MM.1S (cell line): ENCODE measurements at regions not wholly inside any gene's neighbourhood (a gene's known extent, or its start where the extent isn't known, plus 50 kb on each side); places are given as distances from the start of the nearest gene placed in this dataset.

ENCODE experiments used
- DNase-seq: peaks from one replicate; pipeline ENCODE4 v3.0.0-alpha.2; 2015
- H2AFZ ChIP-seq: fragments of 300-600 bp; sonication (generic); 2 replicates; pipeline ENCODE4 v1.6.0; 2016; ENCODE audit warnings: antibody characterized with exemption, low read length
- H3F3A ChIP-seq: fragments of 300-600 bp; sonication (generic); 2 replicates; pipeline ENCODE4 v1.6.1; 2016; ENCODE audit warnings: mild to moderate bottlenecking, antibody characterized with exemption, low read length, moderate library complexity, mixed read lengths; ENCODE audit not compliant: insufficient read depth
- H3K27ac ChIP-seq: fragments of 300-600 bp; sonication (generic); 2 replicates; pipeline ENCODE4 v1.5.1; 2016; ENCODE audit warnings: mild to moderate bottlenecking, low read length
- H3K27me3 ChIP-seq: fragments of 300-600 bp; sonication (generic); replicated peaks from 2 replicates; pipeline ENCODE4 v1.6.0; 2016; ENCODE audit warnings: low read length; ENCODE audit not compliant: insufficient read depth
- H3K36me3 ChIP-seq: fragments of 300-600 bp; sonication (generic); replicated peaks from 2 replicates; pipeline ENCODE4 v1.6.1; 2016; ENCODE audit warnings: mild to moderate bottlenecking, low read length, mixed read lengths; ENCODE audit not compliant: insufficient read depth
- H3K4me1 ChIP-seq: fragments of 300-600 bp; sonication (generic); 2 replicates; pipeline ENCODE4 v1.6.1; 2016; ENCODE audit warnings: low read length, mixed read lengths
- H3K4me2 ChIP-seq: fragments of 300-600 bp; sonication (generic); 2 replicates; pipeline ENCODE4 v1.6.0; 2016; ENCODE audit warnings: low read depth, low read length
- H3K4me3 ChIP-seq: fragments of 300-600 bp; sonication (generic); 2 replicates; pipeline ENCODE4 v1.5.1; 2016; ENCODE audit warnings: low read length, mixed read lengths
- H3K79me2 ChIP-seq: fragments of 300-600 bp; sonication (generic); 2 replicates; pipeline ENCODE4 v1.6.1; 2016; ENCODE audit warnings: mixed run types, low read length, mixed read lengths
- H3K9ac ChIP-seq: fragments of 300-600 bp; sonication (generic); 2 replicates; pipeline ENCODE4 v1.6.1; 2016; ENCODE audit warnings: low read length, mixed read lengths
- H3K9me2 ChIP-seq: fragments of 300-600 bp; sonication (generic); replicated peaks from 2 replicates; pipeline ENCODE4 v1.6.1; 2016; ENCODE audit warnings: mild to moderate bottlenecking, low read length, mixed read lengths; ENCODE audit not compliant: insufficient read depth
- H3K9me3 ChIP-seq: fragments of 300-600 bp; sonication (generic); replicated peaks from 2 replicates; pipeline ENCODE4 v1.6.1; 2016; ENCODE audit warnings: mild to moderate bottlenecking, low read length, mixed read lengths; ENCODE audit not compliant: insufficient read depth
- H4K20me1 ChIP-seq: fragments of 300-600 bp; sonication (generic); 2 replicates; pipeline ENCODE4 v1.6.1; 2016; ENCODE audit warnings: mild to moderate bottlenecking, low read length, moderate library complexity, mixed read lengths; ENCODE audit not compliant: insufficient read depth
- CTCF ChIP-seq: fragments of 300-600 bp; sonication (generic); IDR thresholded peaks from 2 replicates; pipeline ENCODE4 v1.5.1; 2016; ENCODE audit warnings: antibody characterized with exemption, low read length, mixed read lengths
- EZH2 ChIP-seq: fragments of 300-600 bp; sonication (generic); optimal IDR thresholded peaks from 2 replicates; pipeline ENCODE3; 2017; ENCODE audit warnings: low read depth, mild to moderate bottlenecking, antibody characterized with exemption, low read length, mixed read lengths
- EZH2phosphoT487 ChIP-seq: fragments of 300-600 bp; sonication (generic); IDR thresholded peaks from 2 replicates; pipeline ENCODE4 v1.6.1; 2018; ENCODE audit warnings: antibody characterized with exemption, low read length

- Histone ChIP-seq H3K27ac (no peak overlapping the region), H3K4me1 (no peaks in the 10 kb centered on the region), H3K9me3 (no peaks in the 10 kb centered on the region), H3F3A (no peaks in the 10 kb centered on the region), H3K9ac (no peak overlapping the region), H3K9me2 (no peaks in the 10 kb centered on the region), H3K4me2 (no peak overlapping the region), H4K20me1 (no peaks in the 10 kb centered on the region), H2AFZ (no peak overlapping the region), H3K79me2 (no peaks in the 10 kb centered on the region), H3K36me3 (no peaks in the 10 kb centered on the region), H3K27me3 (no peaks in the 10 kb centered on the region), H3K4me3 (no peak overlapping the region)
- TF ChIP-seq EZH2: no peak
- no peak for TF ChIP-seq CTCF
- no peak for DNase-seq
Observed at GRCh38 chr12:123077298-123078119, 73.4 kb downstream of the PITPNM2 start.

- H3K9ac ChIP-seq: no peak overlapping the region
- no peak overlapping the region for H3K27ac ChIP-seq
- DNase-seq: no peak
Observed at GRCh38 chr12:123076604-123077297, 74.1 kb downstream of the PITPNM2 start.

GRCh38 chr12:123075646-123076171 is 75.2 kb downstream of the PITPNM2 start:
- DNase-seq: no peak
- no peak overlapping the region for H2AFZ ChIP-seq
- H3K79me2 ChIP-seq: no peaks in the 10 kb centered on the region
- no peak overlapping the region for H3K9ac ChIP-seq
- no peaks in the 10 kb centered on the region for H3K36me3 ChIP-seq
- H3K27me3 ChIP-seq: no peaks in the 10 kb centered on the region
- H3K4me2 ChIP-seq: no peak overlapping the region
- no peak overlapping the region for H3K4me3 ChIP-seq
- H3K27ac ChIP-seq: no peak overlapping the region
- H4K20me1 ChIP-seq: no peaks in the 10 kb centered on the region
- TF ChIP-seq EZH2phosphoT487 (no peak), CTCF (no peak), EZH2 (no peak)
- no peaks in the 10 kb centered on the region for H3F3A ChIP-seq
- H3K9me2 ChIP-seq: no peaks in the 10 kb centered on the region
- no peaks in the 10 kb centered on the region for H3K9me3 ChIP-seq
- no peaks in the 10 kb centered on the region for H3K4me1 ChIP-seq

More at GRCh38 chr12:123076604-123077297, 74.1 kb downstream of the PITPNM2 start:
- Histone ChIP-seq H4K20me1 (no peaks in the 10 kb centered on the region), H2AFZ (no peak overlapping the region), H3K4me1 (no peaks in the 10 kb centered on the region), H3F3A (no peaks in the 10 kb centered on the region), H3K27me3 (no peaks in the 10 kb centered on the region), H3K4me2 (no peak overlapping the region), H3K4me3 (no peak overlapping the region), H3K79me2 (no peaks in the 10 kb centered on the region), H3K36me3 (no peaks in the 10 kb centered on the region), H3K9me2 (no peaks in the 10 kb centered on the region), H3K9me3 (no peaks in the 10 kb centered on the region)
- no peak for TF ChIP-seq EZH2phosphoT487
- no peak for TF ChIP-seq EZH2
- TF ChIP-seq CTCF: no peak
